ENCODE measurements at regions not wholly inside any gene's neighbourhood (a gene's known extent, or its start where the extent isn't known, plus 50 kb on each side); places are given as distances from the start of the nearest gene placed in this dataset.
"Not testable (repeated sequence)": the region's sequence is repeated elsewhere in the genome, so short reads cannot be mapped to it uniquely, and the experiment has no call there.

DNA sequence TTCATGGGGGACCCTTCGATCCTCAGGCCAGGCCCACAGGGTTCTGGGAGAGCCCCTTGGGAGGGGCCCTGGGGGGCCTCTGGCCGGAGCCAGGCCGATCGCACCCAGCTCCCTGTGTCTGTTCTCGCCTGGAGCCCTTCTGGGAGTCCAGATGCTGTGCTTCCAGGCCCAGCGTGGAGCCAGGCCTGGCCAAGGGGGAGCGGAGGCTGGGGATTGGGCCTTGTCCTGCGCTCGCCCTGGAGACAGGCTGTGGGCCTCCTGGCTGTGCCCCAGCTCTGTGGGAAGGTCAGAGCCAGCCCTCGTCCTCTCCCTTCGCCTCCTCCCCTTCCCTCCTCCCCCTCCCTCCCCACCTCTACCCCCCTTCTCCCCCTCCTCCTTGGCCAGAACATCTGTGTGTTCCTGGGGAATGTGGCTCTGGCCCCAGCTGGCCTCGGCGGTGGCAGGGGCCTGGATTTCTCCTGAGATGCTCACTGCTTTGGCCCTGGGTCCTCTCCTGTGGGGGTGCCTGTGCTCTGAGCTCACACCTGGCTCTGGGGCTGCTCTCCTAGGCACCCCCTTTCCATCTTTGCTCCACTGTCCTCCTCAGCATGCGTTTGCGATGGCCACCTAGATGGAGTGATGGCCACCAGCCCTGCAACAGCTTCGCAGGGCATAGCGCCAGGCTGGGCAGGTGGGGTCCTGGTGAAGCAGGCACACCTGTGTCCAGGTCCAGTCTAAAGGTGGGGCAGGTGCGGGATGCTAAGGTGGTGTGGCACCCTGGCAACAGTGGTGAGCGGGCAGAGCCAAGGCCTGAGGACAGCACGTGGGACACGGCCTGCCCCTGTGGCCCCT lies 90.6 kb upstream of the CIBAR2 start:
- no peak for DNase-seq (ENCODE audit: low read depth)

DNA sequence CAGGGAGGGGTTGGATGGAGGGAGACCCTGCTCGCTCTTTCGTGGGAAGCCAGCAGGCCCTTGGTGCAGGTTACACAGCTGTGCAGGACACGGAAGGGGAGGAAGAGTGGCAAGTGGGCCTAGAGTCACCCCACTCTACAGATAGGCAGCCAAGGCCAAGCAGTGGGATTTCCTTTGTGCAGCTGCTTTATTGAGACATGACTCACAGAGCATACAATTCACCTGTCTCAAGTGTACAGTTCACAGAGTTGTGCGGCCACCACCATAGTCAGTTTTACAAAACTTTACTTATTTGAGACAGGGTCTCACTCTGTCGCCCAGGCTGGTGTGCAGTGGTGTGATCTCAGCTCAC lies 91.2 kb upstream of the CIBAR2 start:
- DNase-seq (ENCODE audit: low read depth), result no peak

DNA sequence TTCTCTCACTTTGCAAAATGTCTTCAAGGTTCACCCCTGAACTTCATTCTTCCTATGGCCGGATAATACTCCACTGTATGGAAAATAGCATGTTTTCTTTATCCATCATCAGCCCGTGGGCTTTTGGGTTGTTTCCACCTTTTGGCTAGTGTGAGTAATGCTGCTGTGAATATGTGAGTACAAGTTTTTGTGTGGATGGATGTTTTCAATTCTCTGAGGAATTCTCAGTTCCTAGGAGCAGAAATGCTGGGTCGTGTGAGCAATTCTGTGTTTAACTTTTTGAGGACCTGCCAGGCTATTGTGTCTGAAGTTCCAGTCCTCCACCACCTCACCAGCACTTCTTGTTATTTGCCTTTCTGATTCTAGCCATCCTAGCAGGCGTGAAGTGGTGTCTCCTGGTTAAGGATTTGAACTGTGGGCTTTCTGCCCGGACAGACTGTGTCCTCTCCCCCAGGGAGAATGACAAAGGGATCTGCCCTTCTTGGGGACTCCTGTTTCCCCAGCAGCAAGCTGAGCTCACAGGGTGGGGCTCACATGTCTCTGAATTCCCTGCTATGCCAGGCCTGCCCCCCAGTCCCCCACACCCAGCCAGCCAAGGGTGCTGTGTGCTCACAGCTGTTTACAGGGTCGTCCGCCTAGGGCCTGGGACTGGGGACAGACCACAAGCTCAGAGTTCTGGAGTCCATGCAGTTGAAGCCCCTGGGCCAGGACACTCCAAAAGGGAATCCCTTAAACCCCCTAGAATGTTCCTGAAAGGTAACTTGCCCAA lies 92.2 kb upstream of the CIBAR2 start:
- DNase-seq (ENCODE audit: low read depth), result no peak

DNA sequence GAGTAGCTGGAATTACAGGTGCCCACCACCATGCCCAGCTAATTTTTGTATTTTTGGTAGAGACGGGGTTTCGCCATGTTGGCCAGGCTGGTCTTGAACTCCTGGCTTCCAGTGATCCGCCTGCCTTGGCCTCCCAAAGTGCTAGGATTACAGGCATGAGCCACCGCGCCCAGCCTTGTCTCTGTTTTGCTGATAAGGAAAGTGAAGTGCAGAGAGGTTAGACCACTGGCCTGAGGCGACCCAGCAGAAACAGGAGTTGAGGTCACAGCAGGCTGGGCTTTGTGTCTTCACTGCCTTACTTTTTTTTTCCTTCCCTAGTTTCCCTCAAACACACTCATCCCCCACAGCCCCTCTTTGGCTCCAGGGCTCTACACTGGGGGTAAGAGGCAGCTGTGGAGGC lies 93.0 kb upstream of the CIBAR2 start:
- DNase-seq (ENCODE audit: low read depth), result not testable (repeated sequence)

DNA sequence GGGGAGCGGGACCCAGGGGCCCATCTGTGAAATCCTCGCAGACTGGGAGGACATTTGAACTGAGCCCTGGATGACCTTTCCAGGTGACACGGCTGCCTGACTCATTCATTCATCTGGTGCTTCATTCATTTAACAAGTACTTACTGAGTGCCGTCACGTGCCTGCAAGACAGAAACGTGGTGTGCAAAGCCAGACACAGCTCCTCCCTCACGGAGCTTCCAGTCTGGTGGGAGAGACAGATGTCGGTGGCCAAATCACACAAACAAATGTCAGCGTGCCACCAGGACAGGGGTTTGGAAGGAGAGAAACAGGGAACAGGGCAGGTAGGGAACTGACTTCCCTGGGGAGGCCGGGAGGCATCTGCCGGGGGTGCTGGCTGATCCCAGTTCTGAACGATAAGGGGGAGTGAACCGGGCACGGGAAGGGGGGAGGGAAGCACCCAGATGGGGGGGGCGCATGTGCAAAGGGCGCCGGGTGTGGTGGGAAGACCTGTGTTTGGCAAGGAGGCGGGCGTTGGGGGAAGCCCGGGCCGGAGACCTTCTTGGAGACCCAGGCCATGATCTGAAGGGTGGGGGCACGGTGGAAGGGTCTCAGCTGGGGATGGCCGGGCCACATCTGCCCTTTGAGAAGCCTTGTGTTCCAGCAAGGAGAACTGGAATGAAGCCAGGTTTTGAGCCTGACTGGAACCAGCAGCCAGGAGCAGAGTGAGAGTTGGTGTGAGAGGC lies 93.6 kb upstream of the CIBAR2 start:
- no peak for DNase-seq (ENCODE audit: low read depth)

DNA sequence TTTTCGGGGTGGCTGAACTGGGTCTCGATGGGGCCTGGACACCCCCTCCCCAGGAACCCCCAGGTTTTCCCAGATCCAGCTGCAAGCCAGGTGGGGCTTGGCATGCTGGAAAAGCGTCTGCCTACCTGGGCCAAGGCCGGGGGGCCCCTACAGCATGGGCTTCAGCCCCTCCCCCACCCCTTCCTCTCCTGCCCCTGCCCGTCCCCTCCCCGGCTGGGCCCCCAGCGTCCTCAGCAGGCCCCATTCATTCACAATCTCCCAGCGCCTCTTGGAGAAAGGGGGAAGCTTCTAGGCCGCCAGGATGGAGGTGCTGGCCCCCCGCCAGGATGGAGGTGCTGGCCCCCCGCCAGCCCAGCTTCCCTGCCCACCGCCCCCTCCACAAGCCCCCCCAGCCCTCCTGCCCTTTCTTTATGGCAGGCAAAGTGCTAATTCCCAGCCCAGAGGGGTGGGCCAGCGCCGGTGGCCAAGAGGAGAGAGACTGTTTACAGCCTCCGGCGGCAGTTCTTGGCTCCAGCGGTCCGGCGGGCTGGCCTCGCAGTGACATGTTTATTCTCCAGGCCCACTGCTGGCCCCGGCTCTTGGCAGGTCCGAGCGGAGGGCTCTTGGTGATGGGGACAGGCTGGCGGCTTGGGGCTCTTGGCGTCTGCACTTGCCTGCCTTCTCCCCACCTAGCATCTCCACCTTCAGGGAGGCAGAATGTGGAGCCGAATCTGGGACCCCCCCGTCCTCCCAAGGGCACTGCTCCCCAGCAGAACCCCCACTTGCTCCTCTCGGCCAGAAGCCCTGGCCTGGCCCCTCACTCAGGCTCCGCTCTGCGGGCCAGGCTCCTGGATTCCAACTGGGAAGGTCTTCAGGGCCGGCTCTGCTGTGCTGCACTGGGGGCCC lies 94.4 kb upstream of the CIBAR2 start:
- no peak for DNase-seq (ENCODE audit: low read depth)

DNA sequence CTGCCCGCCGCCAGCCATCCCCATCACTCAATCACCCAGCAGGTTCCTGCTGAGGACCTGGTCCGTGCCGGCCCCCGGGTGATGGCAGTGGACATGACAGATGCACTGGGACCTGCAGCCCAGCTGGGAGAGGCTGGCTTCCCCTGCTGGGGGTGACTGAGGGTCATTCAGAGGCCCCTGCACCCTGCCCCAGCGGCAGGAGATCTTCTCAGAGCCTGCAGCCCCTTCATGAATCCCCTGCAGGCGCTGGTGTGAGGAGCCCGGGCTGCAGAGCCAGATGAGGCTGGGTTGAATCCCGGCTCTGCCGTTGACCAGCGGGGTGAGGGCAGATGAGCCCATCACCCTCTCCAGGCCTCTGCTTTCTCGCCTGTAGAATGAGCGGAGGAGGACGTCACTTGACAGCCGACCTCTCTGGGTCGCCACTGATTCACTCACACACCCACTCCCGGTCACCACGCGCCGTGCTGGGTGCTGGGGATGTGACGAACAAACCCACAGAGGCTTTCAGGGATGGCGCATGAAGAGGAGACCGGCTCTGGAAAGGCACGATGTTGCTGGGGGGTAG lies 95.2 kb upstream of the CIBAR2 start:
- no peak for DNase-seq (ENCODE audit: low read depth)

DNA sequence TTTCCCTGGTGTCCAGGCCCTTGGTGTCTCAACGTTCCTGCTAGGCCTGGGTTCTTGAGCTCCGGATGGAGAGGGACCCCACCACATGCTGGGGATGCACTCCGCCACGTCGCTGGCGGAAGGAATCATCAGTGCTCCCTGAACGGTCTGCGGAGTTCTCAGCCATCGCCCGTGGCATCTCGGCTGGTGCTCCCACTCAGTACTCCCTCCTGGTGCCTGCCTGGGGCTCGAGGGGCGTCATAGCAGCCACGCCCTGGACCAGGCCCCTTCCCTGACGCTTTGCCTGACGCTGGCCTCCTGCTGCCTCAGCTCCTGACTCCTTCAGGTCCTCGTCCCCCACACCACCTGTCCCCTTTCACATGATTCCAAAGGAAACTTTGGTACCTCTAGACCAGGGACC lies 95.9 kb upstream of the CIBAR2 start:
- no peak for DNase-seq (ENCODE audit: low read depth)

DNA sequence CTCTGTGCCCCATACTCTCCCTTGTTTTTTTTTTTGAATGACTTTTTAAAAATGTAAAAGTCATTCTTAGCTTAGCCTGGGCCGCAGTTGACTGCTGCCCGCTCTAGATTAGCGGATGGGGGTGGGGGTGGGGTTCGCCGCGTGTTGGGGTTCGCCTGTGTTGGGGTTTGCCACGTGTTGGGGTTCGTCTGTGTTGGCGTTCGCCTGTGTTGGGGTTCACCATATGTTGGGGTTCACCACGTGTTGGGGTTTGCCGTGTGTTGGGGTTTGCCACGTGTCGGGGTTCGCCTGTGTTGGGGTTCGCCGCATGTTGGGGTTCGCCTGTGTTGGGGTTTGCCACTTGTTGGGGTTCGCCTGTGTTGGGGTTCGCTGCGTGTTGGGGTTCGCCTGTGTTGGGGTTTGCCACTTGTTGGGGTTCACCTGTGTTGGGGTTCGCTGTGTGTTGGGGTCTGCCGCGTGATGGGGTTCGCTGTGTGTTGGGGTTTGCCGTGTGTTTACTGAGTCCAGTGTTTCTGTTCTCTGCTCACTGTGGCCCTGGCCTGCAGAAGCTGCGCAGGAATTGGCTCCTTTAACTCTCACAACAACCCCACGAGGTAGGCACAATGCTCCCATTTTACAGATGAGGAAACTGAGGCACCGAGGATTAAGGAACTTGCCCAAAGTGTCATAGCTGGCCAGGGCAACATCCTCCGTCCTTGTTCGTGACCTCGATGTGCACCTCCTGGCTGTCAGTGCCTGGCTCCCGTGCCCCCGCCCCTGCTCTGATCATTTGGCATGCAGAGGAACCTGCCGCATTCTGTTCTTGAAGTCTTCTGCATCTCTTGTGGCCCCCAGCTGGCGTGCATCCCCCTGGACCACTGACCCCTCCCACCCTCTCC lies 96.6 kb upstream of the CIBAR2 start:
- no peak for DNase-seq (ENCODE audit: low read depth)

DNA sequence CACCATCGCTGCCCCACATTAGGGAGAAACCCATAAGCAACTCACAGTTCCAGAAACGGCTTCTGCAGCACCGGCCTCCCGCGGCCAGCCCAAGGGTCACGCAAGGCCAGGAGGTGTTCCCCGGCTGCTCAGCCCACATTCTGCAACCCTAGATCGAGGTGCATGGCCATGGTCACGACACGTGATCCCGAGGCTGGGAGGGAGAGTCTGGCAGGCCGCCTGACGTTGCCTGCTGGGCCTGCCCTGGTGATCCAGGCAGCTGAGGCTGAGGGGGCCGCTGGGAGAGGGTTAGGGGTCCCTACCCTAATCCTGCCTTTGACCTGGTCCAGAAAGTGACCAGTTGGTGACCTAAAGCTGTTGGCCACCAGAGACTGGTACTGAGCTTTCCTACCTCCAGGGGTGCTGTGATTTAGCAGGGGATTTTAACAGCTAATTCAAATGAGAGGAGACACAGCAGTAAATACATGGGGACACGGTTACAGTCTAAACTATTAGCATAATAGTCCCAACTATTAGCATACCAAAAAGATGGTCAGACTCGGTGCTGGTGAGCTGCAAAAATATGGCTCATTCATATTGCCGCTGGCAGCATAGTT lies 97.4 kb upstream of the CIBAR2 start:
- DNase-seq (ENCODE audit: low read depth), result no peak

DNA sequence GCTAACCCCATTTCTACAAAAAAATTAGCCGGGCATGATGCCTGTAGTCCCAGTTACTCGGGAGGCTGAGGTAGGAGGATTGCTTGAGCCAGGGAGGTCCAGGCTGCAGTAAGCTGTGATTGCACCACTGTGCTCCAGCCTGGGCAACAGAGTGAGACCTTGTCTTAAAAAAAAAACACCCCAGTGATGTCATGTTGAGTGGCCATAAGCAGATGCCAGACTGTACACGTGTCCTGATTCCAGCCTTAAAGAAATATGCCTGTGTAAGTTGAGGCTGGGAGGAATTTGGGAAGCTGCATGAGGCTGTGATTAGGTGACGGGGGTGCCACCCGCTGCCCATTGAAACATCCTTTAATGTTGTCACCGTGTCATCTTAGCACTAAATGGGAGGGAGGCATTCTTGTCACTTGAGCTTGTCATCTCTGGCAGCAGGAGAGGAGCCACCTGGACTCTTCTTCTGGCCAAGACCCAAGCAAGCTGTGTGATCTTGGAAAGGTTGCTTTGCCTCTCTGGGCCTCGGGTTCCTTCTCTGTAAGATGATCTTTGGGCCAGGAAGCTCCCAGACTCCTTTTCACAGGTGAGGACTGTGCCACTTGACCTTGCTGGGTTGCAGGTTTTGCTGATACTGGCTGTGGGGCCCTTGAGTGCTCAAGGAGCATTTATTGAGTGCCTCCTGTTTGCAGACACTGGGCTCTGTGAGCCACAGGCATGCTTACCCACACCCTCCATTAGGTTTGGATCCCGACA lies 98.3 kb upstream of the CIBAR2 start:
- DNase-seq (ENCODE audit: low read depth), result peak; percentile 30

DNA sequence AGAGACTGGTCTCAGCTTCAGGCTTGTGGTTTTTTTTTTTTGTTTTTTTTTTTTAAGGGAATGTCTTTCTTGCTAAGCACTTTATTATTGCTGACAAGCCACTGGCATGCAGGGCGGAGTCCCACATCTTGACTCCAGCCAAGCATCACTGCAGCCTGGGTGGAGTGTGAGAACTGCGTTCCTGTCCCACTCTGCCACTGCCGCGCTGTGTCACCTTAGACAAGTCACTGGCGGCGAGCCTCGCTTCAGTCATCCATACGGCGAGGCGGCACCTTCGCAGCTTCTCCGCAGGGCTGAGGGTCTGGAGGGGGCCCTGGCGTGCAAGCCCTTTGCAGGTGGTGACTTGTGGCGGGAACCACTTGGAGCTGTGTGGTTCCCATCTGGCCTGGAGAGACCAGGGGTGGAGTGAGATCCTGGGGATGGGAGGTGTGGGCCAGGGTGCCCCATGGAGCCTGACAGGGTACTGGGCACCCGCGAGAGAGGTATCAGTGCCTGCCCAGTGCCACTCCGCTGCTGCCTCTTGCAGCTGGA lies 99.1 kb upstream of the CIBAR2 start:
- DNase-seq (ENCODE audit: low read depth), result no peak

DNA sequence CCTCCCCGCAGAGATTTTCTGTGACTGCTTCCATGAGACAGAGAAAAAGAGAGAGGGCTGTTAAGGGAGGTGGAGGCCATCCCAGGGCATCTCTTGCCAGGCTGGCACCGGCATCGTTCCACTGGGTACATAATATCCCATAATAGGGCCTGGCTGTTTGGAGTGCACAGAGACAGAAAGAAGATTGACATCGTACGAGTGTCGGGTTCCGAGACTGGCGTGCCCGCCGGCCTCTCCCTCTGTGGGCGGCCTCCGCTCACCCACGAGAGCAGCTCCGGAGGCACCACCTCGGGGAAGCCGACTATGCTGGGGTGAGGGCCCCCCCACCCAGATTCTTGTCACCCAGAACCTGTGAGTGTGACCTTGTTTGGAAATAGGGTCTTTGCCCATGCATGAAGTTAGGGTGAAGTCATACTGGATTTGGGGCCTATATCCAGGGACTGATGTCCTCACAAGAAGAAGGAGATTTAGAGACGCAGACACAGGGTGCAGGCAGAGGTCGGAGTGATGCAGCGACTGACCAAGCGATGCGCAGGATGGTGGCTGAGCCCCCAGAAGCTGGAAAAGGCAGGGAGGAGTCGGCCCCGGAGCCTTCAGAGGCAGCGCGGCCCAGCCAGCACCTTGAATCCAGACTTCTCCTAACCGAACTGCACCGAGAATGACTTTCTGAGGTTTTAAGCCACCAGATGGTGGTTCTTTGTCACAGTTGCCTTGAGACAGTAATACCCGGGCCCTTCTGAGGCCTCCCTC lies 101.8 kb upstream of the CIBAR2 start:
- no peak for DNase-seq (ENCODE audit: low read depth)

DNA sequence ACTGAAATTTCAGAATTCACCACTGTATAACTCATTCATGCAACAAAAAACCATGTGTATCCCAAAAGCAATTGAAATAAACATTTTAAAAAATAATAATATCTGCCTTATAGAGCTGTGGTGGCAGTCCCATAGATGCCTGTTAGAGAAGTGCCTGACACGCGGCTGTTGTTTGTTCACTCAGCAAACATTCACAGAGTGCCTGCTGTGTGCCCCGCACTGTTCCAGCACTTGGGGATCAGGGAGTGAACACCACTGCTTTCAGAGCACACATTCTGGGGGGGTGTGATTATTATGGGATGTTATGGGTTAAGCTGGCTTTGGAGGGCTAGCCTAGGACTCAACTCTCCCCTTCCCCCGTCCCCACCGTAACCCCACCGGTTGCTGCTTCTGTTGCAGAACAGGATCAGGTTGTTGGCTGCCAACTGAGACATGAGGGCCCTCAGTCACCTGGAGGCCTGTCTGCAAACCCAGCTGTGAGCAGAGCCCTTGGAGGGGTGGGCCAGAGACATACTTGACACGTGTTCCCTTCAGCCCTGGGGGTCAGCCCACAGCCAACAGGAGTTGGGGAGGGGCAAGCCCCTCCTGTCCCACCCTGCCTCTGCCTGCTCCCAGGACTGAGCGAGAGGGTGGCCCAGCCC lies 103.3 kb upstream of the CIBAR2 start:
- no peak for DNase-seq (ENCODE audit: low read depth)

DNA sequence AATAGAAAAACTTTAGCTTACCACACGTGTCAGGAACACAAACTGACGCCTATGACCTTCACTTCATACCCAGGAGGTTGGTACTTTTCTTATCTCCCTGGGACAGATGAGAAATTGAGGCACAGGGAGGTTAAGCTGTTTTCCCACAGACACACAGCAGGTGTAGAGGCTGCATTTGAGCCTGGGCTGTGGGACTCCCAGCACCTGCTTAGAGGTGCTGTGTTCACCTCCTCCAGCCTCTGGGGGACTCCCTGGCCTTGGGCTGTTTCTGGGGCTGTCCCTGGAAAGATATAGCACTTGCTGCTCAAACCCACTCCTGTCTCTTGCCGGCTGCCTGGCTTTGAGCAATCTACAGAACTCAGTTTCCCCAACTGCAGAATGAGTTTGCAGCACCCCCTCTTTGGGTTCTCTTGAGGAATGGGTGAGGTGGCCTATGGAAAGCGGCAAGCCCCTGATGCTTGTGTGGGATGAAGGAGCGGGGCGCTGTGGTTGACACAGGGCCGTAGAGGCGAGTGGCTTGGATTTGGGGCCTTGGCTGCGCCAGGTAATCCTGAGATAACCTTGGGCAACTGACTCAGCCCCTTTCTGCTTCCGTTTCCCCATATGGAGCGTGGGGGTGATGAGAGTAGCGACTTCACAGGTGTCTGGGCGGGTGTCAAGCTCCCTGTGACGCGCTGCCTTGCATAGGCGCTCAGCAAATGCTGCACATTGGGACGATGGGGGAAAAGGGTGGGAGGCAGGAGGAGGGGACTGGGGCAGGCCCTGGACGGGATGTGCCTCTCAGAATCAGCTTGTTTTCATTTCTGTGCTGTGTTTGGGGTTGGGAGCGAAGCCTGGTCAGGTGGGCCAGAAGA lies 104.5 kb upstream of the CIBAR2 start:
- DNase-seq (ENCODE audit: low read depth), result no peak

DNA sequence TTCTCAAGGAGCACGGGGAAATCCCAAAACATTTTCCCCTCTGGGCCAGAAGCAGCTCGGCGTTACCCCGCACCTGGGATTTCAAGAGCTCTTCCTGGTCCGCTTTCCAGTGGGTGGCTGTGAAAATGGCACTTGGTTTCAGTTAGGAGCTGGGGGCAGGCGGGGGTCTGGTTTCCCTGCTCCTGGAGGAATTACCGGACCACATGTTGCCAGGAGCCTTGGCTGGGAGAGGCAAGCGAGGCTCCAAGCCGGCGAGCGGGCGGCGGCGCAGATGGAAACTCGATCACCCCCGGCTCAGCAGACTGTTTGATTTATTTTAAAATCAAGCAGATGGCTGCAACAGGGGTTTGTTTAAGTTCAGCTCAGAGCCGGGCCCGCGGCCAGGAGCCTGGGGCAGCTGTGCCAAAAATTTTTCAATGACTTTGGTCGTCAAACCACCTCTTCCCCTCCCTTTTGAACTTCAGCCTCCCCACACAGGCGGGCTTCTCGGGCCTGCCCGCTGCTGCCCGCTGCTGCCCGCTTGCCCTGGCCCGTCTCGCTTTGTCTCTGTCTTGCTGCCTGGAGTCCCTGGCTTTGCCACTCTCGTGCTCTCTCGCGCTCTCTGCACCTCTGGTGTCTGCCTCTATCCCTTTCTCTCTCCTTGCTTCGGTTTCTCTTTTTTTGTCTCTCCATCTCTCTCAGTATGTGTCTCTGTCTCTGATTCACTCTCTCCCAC lies 108.0 kb upstream of the CIBAR2 start:
- DNase-seq (ENCODE audit: low read depth), result no peak

Data from HS-5 (cell line).